D721Med (cell line): ENCODE measurements at regions not wholly inside any gene's neighbourhood (a gene's known extent, or its start where the extent isn't known, plus 50 kb on each side); places are given as distances from the start of the nearest gene placed in this dataset.
"Not testable (repeated sequence)": the region's sequence is repeated elsewhere in the genome, so short reads cannot be mapped to it uniquely, and the experiment has no call there.

Source experiments
- DNase-seq: peaks from one replicate; pipeline ENCODE4 v3.0.0; 2011; ENCODE audit warnings: low spot score; ENCODE audit not compliant: insufficient read length
- FAIRE-seq: peaks from 2 replicates; lab custom pipeline; 2011; peaks lifted over from hg19 to GRCh38; lab: Jason Lieb, UNC
- TF ChIP-seq, protein P1 (sequence below): IDR thresholded peaks from 2 replicates; pipeline ENCODE4 v1.5.1; 2012; ENCODE audit warnings: mild to moderate bottlenecking, control low read depth; ENCODE audit not compliant: insufficient read depth; ENCODE audit errors: missing control alignments

DNA sequence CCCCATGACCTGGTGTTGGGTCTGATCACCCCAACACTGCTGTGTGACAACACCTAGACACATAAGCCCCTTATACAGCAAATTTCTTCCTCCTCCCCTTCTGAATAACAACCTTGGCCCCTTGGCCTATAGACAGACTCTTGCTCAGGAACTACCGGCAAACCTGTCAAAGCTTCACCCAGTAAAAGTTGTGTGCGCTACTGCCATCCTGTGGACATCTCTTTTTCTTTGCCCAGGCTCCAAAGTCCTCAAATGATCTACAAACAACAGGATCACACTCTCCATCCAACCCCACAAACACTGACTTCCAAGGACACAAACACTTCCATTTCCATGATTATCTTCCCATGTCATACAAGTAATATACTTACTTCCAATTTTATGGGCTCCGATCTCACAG, 1265.8 kb downstream of the RPIA start:
- TF ChIP-seq, protein P1, sequence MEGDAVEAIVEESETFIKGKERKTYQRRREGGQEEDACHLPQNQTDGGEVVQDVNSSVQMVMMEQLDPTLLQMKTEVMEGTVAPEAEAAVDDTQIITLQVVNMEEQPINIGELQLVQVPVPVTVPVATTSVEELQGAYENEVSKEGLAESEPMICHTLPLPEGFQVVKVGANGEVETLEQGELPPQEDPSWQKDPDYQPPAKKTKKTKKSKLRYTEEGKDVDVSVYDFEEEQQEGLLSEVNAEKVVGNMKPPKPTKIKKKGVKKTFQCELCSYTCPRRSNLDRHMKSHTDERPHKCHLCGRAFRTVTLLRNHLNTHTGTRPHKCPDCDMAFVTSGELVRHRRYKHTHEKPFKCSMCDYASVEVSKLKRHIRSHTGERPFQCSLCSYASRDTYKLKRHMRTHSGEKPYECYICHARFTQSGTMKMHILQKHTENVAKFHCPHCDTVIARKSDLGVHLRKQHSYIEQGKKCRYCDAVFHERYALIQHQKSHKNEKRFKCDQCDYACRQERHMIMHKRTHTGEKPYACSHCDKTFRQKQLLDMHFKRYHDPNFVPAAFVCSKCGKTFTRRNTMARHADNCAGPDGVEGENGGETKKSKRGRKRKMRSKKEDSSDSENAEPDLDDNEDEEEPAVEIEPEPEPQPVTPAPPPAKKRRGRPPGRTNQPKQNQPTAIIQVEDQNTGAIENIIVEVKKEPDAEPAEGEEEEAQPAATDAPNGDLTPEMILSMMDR, result peak; percentile 17
- not testable (repeated sequence) for DNase-seq, FAIRE-seq

DNA sequence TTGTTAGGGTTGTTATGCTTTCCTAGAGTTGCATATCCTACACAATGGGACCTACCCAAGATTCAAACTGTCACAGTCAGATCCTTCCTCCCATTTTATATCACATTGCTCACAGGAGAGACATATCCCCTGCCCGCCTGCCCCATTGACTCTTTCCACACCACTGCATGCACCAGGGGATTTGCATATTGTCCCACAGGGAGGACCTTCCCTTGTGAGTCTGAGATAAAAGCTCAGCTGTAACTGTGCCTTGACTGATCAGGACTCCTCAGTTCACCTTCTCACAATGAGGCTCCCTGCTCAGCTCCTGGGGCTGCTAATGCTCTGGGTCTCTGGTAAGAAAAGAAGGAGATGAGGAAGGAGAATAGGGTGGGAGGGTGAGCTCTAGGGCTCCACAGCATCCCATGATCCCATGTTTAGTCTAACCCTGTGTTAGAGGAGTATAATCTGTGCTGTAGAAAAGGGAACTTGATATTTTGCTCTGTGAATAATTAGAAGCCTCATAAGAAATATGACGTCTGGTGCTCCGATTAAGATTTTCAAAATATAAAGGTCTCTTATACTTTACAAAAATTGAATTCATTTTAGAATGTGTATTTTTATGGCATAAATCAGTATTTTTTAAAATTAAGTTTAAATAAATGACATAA, 1268.4 kb downstream of the RPIA start:
- DNase-seq, FAIRE-seq: not testable (repeated sequence)

DNA sequence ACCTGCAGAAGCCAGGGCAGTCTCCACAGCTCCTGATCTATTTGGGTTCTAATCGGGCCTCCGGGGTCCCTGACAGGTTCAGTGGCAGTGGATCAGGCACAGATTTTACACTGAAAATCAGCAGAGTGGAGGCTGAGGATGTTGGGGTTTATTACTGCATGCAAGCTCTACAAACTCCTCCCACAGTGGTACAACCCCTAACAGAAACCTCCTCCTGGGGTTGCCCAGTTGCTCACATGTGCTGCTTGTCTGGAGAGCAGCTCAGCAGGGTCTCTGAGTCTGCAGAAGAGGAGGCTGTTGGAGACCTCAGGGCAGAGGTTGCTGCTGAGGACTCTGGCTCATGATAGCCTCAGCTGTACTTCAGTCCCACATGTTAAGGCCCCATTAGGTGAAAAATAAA, 1269.1 kb downstream of the RPIA start:
- FAIRE-seq, DNase-seq: not testable (repeated sequence)

DNA sequence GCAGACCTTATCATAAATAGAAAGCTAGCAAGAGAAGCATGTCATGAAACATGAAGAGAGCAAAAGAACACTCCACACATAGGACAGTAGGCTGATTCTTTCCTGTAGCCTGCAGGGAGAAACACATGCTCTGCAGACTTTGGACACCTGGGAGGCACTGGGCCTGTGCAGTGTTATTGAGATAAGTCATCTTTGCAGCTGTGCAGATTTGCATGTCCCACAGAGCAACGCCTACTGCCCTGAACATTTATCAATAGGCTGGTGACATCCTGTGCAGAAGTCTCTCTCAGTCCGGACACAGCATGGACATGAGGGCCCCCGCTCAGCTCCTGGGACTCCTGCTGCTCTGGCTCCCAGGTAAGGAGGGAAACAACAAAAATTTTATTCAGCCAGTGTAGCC, 1277.1 kb downstream of the RPIA start:
- DNase-seq, FAIRE-seq: not testable (repeated sequence)

DNA sequence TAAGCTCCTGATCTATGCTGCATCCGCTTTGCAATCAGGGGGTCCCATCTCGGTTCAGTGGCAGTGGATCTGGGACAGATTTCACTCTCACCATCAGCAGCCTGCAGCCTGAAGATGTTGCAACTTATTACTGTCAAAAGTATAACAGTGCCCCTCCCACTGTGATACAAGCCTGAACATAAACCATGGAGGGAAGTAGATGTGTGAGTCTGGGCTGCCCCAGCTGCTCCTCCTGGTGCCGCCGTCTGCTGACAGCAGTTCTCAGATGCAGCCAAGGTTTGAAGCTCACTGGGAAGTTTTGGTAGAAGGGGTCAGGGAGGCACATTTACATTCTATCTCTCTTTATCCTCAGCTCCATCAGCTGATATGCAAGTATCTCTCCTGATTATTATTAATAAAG, 1277.7 kb downstream of the RPIA start:
- not testable (repeated sequence) for DNase-seq, FAIRE-seq

DNA sequence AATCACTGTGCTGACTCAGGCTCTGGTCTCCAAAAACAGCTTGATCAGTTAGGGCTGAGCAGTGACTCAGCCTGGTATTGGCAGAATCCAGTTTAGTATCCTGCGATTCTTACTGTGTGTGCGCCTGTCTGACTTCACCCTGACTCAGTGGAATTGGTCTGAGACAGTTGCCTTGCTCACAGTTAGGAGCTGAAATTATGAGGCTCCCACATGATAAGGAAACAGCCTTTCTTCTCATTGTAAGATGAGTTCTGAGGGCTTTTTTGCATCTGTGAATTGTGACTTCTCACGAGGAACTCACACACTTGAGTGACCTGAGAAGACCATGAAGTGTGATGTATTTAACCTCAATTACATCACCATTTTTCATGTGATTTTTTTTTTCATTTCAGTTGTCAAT, 1282.4 kb downstream of the RPIA start:
- FAIRE-seq, DNase-seq: not testable (repeated sequence)

DNA sequence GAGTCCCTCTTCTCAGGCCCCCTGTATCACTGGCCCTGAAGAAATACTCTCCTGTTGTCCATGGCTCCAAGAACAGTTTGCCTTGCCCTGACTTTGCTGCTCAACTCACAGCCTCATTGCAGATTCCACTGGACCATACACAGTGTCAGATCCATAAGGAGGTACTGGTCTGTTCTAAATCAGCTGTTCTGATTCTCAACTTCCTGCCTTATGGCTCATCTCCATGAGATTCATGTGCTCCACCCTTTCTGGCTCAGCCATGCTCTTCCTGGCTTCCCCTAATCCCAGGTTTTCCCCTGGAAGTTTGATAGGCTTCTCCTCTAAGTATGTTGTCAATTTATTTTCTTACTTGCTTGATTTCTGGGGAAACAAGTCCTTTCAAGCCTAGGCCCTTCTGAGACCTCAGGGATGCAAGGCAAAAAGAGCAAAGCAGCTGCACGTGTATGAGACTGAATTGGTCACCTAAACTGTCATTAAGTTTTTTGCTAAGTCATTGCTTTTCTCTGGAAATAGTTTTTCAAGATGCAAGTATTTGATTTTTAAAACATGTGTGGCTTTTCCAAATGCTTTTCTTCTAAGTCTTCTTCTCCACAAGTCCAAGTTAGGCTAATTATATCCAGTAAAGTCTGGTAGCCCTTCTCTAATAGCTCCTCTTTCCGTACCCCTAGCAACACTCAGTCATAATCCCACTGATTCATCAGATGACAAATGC, 1288.5 kb downstream of the RPIA start:
- DNase-seq, FAIRE-seq: not testable (repeated sequence)

DNA sequence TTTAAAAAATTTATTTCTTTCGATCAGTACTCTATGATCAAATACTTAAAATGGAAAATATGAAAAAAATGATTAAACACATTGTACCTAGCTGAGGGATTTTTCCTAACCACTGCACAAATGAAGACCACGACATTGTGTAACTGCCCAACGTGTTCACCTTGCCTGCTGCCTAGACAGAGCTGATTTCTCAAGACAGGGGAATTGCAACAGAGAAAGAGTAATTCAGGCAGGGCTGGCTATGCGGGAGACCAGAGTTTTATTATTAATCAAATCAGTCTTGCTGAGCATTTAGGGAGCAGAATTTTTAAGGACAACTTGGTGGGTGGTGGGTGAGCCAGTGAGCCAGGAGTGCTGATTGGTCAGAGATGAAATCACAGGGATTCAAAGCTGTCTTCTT, 1290.8 kb downstream of the RPIA start:
- FAIRE-seq, DNase-seq: not testable (repeated sequence)

DNA sequence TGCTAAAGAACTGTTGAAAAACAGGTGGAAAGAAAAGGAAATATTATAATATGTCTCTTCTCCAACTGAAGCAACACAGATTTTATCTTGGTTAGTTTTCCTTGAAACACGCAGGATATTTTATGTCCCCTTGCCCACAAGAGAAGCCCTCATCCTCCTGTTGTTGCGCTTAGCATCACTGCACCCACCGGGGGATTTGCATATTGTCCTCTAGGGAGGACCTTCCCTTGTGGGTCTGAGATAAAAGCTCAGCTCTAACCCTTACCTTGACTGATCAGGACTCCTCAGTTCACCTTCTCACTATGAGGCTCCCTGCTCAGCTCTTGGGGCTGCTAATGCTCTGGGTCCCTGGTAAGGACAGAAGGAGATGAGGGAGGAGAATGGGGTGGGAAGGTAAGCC, 1294.2 kb downstream of the RPIA start:
- not testable (repeated sequence) for FAIRE-seq, DNase-seq

DNA sequence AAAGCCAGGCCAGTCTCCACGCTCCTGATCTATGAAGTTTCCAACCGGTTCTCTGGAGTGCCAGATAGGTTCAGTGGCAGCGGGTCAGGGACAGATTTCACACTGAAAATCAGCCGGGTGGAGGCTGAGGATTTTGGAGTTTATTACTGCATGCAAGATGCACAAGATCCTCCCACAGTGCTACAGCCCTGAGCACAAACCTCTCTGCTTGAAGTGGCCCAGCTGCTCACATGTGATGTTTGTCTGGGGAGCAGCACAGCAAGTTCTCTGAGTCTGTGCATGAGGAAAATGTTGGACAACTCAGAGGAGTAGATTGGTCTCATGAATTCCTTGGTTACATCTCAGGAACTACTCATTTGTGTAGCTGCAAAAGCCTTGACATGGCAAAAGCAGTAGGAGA, 1295.1 kb downstream of the RPIA start:
- DNase-seq, FAIRE-seq: not testable (repeated sequence)

DNA sequence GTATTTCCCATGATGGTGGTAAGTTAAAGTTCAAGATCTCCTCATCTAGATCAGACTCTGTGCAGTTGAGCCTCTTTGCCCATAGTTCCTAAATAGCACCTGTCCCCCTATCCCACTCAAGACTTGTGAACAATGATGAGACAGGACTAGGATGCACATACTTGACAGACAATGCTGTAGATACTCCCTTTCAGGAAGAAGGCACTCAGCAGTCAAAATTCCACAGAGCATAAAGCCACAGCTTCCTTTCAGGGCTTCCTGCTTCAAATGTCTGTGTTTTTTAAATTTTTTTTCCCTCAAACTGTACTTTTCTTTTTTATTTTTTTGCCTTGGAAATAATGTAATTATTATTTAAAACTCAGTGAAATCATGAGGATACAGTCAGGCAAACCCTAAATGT, 1305.3 kb downstream of the RPIA start:
- FAIRE-seq, DNase-seq: not testable (repeated sequence)

DNA sequence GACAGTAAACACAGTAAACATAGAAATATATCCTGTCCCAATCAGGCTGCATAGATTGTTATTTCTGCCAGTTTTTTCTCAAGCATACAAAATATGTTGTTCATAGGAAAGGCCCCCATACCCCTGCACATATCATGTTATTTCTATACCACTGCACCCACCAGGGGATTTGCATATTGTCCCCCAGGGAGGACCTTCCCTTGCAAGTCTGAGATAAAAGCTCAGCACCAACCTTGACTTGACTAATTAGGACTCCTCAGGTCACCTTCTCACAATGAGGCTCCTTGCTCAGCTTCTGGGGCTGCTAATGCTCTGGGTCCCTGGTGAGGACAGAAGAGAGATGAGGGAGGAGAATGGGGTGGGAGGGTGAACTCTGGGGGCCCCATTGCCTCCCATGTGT, 1313.1 kb downstream of the RPIA start:
- not testable (repeated sequence) for FAIRE-seq, DNase-seq

DNA sequence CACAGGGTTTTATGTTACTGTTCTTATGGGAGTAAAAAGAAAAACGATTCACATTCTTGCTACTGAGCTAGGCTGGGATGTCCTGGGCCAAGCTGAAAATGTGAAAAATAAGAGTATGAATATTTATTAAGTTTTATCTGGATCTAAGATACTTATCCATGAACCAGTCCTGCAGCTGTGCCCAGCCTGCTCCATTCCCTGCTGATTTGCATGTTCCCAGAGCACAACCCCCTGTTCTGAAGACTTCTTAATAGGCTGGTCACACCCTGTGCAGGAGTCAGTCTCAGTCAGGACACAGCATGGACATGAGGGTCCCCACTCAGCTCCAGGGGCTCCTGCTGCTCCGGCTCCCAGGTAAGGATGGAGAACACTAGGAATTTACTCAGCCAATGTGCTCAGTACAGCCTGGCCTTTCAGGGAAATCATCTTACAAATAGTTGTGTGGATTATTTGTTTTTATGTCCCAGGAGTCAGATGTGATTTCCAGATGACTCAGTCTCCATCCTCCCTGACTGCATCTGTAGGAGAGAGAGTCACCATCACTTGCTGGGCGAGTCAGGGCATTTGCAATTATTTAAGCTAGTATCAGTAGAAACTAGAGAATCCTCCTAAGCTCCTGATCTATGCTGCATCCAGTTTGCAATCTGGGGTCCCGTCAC, 1319.1 kb downstream of the RPIA start:
- not testable (repeated sequence) for FAIRE-seq, DNase-seq

DNA sequence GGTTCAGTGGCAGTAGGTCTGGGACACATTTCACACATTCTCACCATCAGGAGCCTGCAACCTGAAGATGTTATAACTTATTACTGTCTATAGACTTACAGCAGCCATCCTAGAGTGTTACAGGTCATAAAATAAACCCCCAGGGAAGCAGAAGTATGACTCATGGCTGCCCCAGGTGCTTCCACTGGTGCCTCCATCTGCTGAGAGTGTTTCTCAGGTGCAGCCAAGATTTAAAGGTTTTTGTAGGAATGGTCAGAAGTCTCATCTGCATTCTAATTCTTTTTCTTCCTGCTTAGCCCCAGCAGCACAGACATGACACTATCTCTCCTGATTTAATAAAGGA, 1319.6 kb downstream of the RPIA start:
- DNase-seq, FAIRE-seq: not testable (repeated sequence)

DNA sequence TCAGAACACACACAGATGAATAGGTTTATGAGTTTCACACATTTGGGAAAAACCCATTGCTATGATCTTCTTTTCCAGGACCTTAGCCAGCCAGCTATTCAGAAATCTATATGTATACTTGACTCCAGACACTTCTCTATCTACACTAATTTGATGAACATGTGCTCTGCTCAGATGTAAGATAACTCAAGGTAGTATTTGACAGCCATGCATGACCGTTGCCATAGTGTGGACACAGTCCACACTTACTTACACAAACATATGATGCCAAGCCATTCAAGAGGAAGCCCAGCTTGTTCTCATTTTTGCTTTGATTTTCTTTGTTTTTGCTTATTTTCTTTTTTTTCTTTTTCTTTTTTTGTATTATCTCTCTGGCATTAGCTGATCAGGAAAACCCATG, 1328.4 kb downstream of the RPIA start:
- FAIRE-seq, DNase-seq: not testable (repeated sequence)

DNA sequence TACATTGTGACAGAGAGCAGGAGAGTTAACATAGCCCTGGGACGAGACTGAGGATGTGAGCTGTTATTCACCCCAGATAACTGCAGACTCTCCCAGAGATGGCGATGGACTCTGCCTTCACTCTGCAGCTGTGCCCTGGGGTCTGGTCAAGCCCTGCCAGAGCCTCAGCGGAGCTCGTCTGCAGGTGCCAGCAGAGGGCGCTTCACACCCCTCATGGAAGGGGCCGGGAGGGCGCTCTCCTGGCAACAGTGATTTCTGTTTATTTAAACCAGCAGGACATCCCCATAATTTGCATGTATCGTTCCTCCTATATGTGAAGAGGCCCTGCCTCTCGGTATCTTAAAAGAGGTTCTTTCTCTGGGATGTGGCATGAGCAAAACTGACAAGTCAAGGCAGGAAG, 1329.8 kb downstream of the RPIA start:
- not testable (repeated sequence) for FAIRE-seq, DNase-seq

DNA sequence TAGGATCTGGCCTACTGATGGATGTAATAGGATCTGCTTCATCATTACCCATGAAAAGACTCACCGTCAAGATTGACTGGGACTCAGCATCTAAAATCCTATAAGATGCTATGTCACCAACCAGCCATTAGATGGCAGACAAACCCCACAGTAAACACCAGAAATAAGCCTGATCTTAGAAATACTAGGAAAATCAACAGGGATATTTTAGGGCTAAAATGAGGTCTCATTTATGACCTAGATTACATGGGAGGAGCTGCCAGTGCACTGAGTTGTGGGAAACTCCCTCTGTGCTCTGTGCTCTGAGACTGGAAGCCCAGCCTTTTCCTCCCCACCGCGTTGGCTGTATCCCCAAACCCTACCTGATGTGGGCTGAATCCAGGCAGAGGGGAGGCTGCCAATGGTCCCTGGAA, 1335.8 kb downstream of the RPIA start:
- DNase-seq, FAIRE-seq: not testable (repeated sequence)

DNA sequence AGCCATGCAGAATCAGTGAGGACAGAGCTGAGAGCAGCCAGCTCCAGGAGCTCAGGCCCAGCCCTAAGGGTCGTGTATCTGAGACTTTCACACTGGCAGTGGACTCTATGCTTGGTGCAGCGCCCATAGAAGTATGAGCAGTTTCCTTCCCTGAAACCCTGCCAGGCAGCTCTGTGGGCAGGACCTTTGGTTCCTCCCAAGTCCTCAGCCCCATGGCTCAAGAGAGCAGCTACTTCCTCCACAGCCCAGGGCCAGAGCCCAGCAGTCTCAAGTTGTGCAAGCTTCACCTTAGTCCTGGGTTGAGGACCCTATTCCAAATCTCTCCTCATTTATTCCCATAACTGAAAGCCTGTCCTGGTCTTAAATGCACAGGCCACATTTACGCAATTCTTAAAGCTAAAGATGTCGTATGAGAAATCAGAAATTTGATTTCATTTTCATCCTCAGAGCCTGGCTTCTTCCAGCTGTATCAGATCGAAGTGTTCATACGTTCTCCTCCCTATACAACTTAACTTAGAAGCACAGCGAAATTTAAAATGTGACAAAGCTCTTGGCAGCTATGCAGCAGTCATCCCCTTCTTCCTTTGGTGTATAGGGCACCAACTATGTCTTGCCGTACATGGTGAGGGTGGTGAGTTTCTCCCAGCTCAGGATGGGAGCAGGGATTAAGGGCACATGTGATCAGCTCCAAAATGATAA, 1337.1 kb downstream of the RPIA start:
- not testable (repeated sequence) for DNase-seq, FAIRE-seq

DNA sequence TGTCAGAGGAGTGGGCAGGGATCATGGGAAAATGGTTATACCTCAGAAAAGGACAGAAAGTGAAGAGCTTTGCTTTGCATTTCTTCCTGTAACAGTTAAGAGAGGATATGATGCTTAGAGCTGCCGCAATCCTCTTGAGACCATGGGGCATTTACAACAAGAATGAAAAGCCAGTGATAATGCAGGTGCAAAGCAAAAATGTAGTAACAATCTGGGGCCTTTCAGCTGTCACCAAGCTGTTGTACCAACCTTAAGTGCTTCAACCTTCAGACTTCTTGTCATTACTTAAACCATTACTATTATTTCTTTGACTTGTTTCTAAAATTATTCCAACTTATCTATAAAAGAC, 1337.6 kb downstream of the RPIA start:
- not testable (repeated sequence) for DNase-seq

More for the DNA sequence above, 1337.6 kb downstream of the RPIA start:
- FAIRE-seq, result not testable (repeated sequence)
